ENCODE measurements at regions not wholly inside any gene's neighbourhood (a gene's known extent, or its start where the extent isn't known, plus 50 kb on each side); places are given as distances from the start of the nearest gene placed in this dataset.

DNA sequence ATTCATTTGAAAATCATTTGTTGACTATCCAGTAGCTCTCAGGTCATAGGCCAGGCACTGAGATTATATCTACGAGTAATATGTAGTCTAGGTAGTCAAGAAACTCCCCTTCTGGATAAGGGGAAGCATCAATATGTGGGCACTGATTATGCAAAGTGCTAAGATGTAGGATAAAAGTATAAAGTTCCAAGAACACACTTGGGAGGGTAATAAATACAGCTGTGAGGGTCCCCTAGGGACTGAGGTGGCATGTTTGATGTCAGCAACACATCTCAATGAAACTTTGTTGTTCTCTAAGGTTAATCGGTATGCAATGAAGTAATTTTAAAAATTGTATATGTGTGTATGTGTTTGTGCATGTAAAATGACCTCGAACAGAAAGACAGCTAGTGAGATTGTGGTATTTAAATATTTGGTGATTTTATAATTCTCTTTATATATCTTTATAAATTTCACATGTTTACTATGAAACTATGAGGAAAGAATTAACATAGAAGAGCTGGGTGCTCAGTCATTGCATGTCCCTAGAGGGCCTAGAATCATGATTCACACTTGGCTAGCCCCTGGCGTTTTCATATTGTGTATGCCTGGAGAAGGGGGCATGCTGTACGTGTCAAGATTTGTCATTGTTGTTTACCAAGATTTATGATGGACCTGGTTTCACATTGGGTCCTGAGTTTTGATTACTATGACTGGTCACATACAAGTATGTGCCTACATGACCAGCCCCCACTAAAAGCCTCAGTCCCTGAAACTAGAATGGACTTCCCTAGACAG lies 140.1 kb upstream of the DUSP10 start:
- TF ChIP-seq POLR2A (IDR thresholded peaks at IDR 0.05) (no peak), EP300 (IDR thresholded peaks at IDR 0.05) (no peak), POLR2AphosphoS5 (IDR thresholded peaks at IDR 0.05) (no peak)
- TF ChIP-seq, protein P1, sequence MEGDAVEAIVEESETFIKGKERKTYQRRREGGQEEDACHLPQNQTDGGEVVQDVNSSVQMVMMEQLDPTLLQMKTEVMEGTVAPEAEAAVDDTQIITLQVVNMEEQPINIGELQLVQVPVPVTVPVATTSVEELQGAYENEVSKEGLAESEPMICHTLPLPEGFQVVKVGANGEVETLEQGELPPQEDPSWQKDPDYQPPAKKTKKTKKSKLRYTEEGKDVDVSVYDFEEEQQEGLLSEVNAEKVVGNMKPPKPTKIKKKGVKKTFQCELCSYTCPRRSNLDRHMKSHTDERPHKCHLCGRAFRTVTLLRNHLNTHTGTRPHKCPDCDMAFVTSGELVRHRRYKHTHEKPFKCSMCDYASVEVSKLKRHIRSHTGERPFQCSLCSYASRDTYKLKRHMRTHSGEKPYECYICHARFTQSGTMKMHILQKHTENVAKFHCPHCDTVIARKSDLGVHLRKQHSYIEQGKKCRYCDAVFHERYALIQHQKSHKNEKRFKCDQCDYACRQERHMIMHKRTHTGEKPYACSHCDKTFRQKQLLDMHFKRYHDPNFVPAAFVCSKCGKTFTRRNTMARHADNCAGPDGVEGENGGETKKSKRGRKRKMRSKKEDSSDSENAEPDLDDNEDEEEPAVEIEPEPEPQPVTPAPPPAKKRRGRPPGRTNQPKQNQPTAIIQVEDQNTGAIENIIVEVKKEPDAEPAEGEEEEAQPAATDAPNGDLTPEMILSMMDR (IDR thresholded peaks at IDR 0.05): no peak
- peaks cover 0 to 10% (median 4%) of the 10 kb centered on the region in 4 donors for H3K4me1 ChIP-seq
- no peak overlapping the region for H3K4me3 ChIP-seq
- no peaks in the 10 kb centered on the region for H3K27me3 ChIP-seq
- WGBS, 2 donors: 77 to 80% methylated on average over 5 of the region's 5 CpGs
- H3K36me3 ChIP-seq: no peaks in the 10 kb centered on the region
- no peak overlapping the region for H3K27ac ChIP-seq
- no peak for DNase-seq
- no peaks in the 10 kb centered on the region for H3K9me3 ChIP-seq
- intact Hi-C loops (cut with DNase I): no loop called here

DNA sequence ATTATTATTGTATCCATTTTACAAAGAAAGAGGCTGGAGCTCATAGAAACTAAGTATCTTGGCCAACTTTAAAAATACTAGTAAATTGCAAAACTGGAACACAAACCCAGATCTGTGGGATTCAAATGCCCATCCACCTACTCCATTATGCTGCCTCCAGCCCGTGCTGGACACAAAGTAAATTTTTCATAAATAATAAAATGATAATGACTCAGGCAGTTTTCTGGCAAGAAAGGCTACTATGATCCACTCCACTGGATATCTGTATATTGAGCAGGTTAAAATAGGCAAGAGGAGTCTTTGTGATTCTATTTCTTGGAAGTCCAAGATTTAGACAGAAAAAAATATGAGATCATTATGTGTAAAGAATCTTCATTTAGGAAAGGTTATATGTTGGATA lies 138.3 kb upstream of the DUSP10 start:
- WGBS, 2 donors: 51 to 73% methylated on average over 1 of the region's 1 CpG
- TF ChIP-seq POLR2A (IDR thresholded peaks at IDR 0.05) (no peak), POLR2AphosphoS5 (IDR thresholded peaks at IDR 0.05) (no peak), EP300 (IDR thresholded peaks at IDR 0.05) (no peak)
- TF ChIP-seq, protein P1 (IDR thresholded peaks at IDR 0.05): no peak
- no peak for DNase-seq
- H3K4me3 ChIP-seq: no peak overlapping the region
- no peaks in the 10 kb centered on the region for H3K4me1 ChIP-seq
- intact Hi-C loops (cut with DNase I): no loop called here
- no peaks in the 10 kb centered on the region for H3K9me3 ChIP-seq
- no peaks in the 10 kb centered on the region for H3K27me3 ChIP-seq
- H3K36me3 ChIP-seq: no peaks in the 10 kb centered on the region
- H3K27ac ChIP-seq: no peak overlapping the region

GRCh38 chr1:221878134-221878533 lies 136.2 kb upstream of the DUSP10 start:
- TF ChIP-seq EP300 (IDR thresholded peaks at IDR 0.05): no peak
- TF ChIP-seq, protein P1 (IDR thresholded peaks at IDR 0.05): no peak
- no peak for TF ChIP-seq POLR2A (IDR thresholded peaks at IDR 0.05)
- no peak for TF ChIP-seq POLR2AphosphoS5 (IDR thresholded peaks at IDR 0.05)
- intact Hi-C loops (cut with DNase I): no loop called here
- H3K36me3 ChIP-seq: no peaks in the 10 kb centered on the region
- DNase-seq: no peak
- no peaks in the 10 kb centered on the region for H3K27me3 ChIP-seq
- H3K9me3 ChIP-seq: no peaks in the 10 kb centered on the region
- H3K4me3 ChIP-seq: no peak overlapping the region
- no peak overlapping the region for H3K27ac ChIP-seq
- no peaks in the 10 kb centered on the region for H3K4me1 ChIP-seq

- no peak for DNase-seq
- 50 to 81% methylated on average over 2 of the region's 2 CpGs for WGBS, 2 donors
- no peaks in the 10 kb centered on the region for H3K27me3 ChIP-seq
- TF ChIP-seq, protein P1 (IDR thresholded peaks at IDR 0.05): no peak
- no peak for TF ChIP-seq POLR2A (IDR thresholded peaks at IDR 0.05)
- TF ChIP-seq EP300 (IDR thresholded peaks at IDR 0.05): no peak
- TF ChIP-seq POLR2AphosphoS5 (IDR thresholded peaks at IDR 0.05): no peak
- H3K4me1 ChIP-seq: no peaks in the 10 kb centered on the region
- no peaks in the 10 kb centered on the region for H3K9me3 ChIP-seq
- intact Hi-C loops (cut with DNase I): no loop called here
- no peaks in the 10 kb centered on the region for H3K36me3 ChIP-seq
- no peak overlapping the region for H3K27ac ChIP-seq
- H3K4me3 ChIP-seq: no peak overlapping the region
Observed at GRCh38 chr1:221877311-221877710, 135.4 kb upstream of the DUSP10 start.

GRCh38 chr1:221875004-221875330 lies 133.1 kb upstream of the DUSP10 start:
- no peak for DNase-seq
- intact Hi-C loops (cut with DNase I): no loop called here
- no peaks in the 10 kb centered on the region for H3K27me3 ChIP-seq
- no peak overlapping the region for H3K4me3 ChIP-seq
- H3K4me1 ChIP-seq: no peaks in the 10 kb centered on the region
- WGBS, 2 donors: 68 to 71% methylated on average over 4 of the region's 4 CpGs
- TF ChIP-seq, protein P1 (IDR thresholded peaks at IDR 0.05): no peak
- TF ChIP-seq POLR2AphosphoS5 (IDR thresholded peaks at IDR 0.05) (no peak), EP300 (IDR thresholded peaks at IDR 0.05) (no peak), POLR2A (IDR thresholded peaks at IDR 0.05) (no peak)
- H3K27ac ChIP-seq: no peak overlapping the region
- H3K36me3 ChIP-seq: no peaks in the 10 kb centered on the region
- no peaks in the 10 kb centered on the region for H3K9me3 ChIP-seq

Measured in sigmoid colon (tissue), 6 donors.